ENCODE measurements at regions not wholly inside any gene's neighbourhood (a gene's known extent, or its start where the extent isn't known, plus 50 kb on each side); places are given as distances from the start of the nearest gene placed in this dataset.
A peak's percentile ranks its signal among the peaks of the same experiment; 100 is the strongest.

- no peaks in the 10 kb centered on the region for H3K36me3 ChIP-seq
- H3K27me3 ChIP-seq = no peaks in the 10 kb centered on the region
- intact Hi-C loops (cut with DNase I) = no loop called here
- DNase-seq (ENCODE audit: low spot score in 2 of 2) = peak; percentile 28 to 78
- peak overlapping the region in 1 of 2 donors; percentile 15 for H3K27ac ChIP-seq
- no peak overlapping the region for H3K4me3 ChIP-seq
- no peaks in the 10 kb centered on the region for H3K9me3 ChIP-seq
- H3K4me1 ChIP-seq = peaks cover 8 to 18% of the 10 kb centered on the region in 2 donors
- TF ChIP-seq CTCF (IDR thresholded peaks at IDR 0.05) = no peak
These were observed 498.3 kb upstream of the SULF2 start for GRCh38 chr20:48283470-48284110.

GRCh38 chr20:48282591-48283228 lies 497.4 kb upstream of the SULF2 start:
- no peak for TF ChIP-seq CTCF (IDR thresholded peaks at IDR 0.05)
- H3K9me3 ChIP-seq = no peaks in the 10 kb centered on the region
- intact Hi-C loops (cut with DNase I) = no loop called here
- no peak overlapping the region for H3K4me3 ChIP-seq
- DNase-seq (ENCODE audit: low spot score in 2 of 2) = no peak
- no peaks in the 10 kb centered on the region for H3K36me3 ChIP-seq
- no peak overlapping the region for H3K27ac ChIP-seq
- H3K4me1 ChIP-seq = peaks cover 8 to 16% of the 10 kb centered on the region in 2 donors
- H3K27me3 ChIP-seq = no peaks in the 10 kb centered on the region

- H3K4me3 ChIP-seq = no peak overlapping the region
- intact Hi-C loops (cut with DNase I) = no loop called here
- H3K36me3 ChIP-seq = no peaks in the 10 kb centered on the region
- no peak for DNase-seq (ENCODE audit: low spot score in 2 of 2)
- TF ChIP-seq CTCF (IDR thresholded peaks at IDR 0.05) = no peak
- H3K9me3 ChIP-seq = no peaks in the 10 kb centered on the region
- peaks cover 2 to 6% of the 10 kb centered on the region in 2 donors for H3K4me1 ChIP-seq
- no peaks in the 10 kb centered on the region for H3K27me3 ChIP-seq
- no peak overlapping the region for H3K27ac ChIP-seq
These were observed 496.2 kb upstream of the SULF2 start for GRCh38 chr20:48281501-48281900.

GRCh38 chr20:48278961-48279481 lies 493.7 kb upstream of the SULF2 start:
- no peak overlapping the region for H3K4me3 ChIP-seq
- no peaks in the 10 kb centered on the region for H3K36me3 ChIP-seq
- H3K27ac ChIP-seq = no peak overlapping the region
- peaks cover 0 to 3% of the 10 kb centered on the region in 2 donors for H3K4me1 ChIP-seq
- H3K9me3 ChIP-seq = no peaks in the 10 kb centered on the region
- DNase-seq (ENCODE audit: low spot score in 2 of 2) = no peak
- no peak for TF ChIP-seq CTCF (IDR thresholded peaks at IDR 0.05)
- no peaks in the 10 kb centered on the region for H3K27me3 ChIP-seq
- intact Hi-C loops (cut with DNase I) = no loop called here

- no peak overlapping the region for H3K27ac ChIP-seq
- H3K27me3 ChIP-seq = no peaks in the 10 kb centered on the region
- H3K36me3 ChIP-seq = no peaks in the 10 kb centered on the region
- no peaks in the 10 kb centered on the region for H3K9me3 ChIP-seq
- no peaks in the 10 kb centered on the region for H3K4me1 ChIP-seq
- intact Hi-C loops (cut with DNase I) = no loop called here
- no peak overlapping the region for H3K4me3 ChIP-seq
- no peak for TF ChIP-seq CTCF (IDR thresholded peaks at IDR 0.05)
- DNase-seq (ENCODE audit: low spot score in 2 of 2) = no peak
These were observed 492.0 kb upstream of the SULF2 start for GRCh38 chr20:48277266-48277665.

All from ascending aorta (tissue), 2 donors.